Sigmoid colon (tissue), 4 donors: ENCODE measurements at regions not wholly inside any gene's neighbourhood (a gene's known extent, or its start where the extent isn't known, plus 50 kb on each side); places are given as distances from the start of the nearest gene placed in this dataset.

ENCODE experiments used
- CTCF ChIP-seq, 4 experiments: fragments of 450-650 bp in 3 of 4; fragments of 200-600 bp in 1 of 4; IDR thresholded peaks; one replicate each; pipeline ENCODE4 v1.5.1; 2016 to 2019; ENCODE audit warnings: antibody characterized with exemption in 4 of 4, mild to moderate bottlenecking in 3 of 4, moderate library complexity in 2 of 4
- EP300 ChIP-seq, 4 donors: sonication (generic); formaldehyde crosslinking; IDR thresholded peaks; one replicate each; pipeline ENCODE4 v1.6.1; 2017; ENCODE audit warnings: antibody characterized with exemption in 4 of 4
- POLR2A ChIP-seq, 2 donors: fragments of 450-650 bp; IDR thresholded peaks; one replicate each; pipeline ENCODE4 v1.6.1; 2016; ENCODE audit warnings: antibody characterized with exemption in 2 of 2, mild to moderate bottlenecking in 2 of 2, moderate library complexity in 2 of 2
- POLR2AphosphoS5 ChIP-seq, 4 donors: sonication (generic); formaldehyde crosslinking; IDR thresholded peaks; one replicate each; pipeline ENCODE4 v1.6.1; 2017; ENCODE audit warnings: antibody characterized with exemption in 4 of 4

GRCh38 chr15:81625896-81626295 lies 251.9 kb upstream of the TMC3 start:
- TF ChIP-seq CTCF (IDR thresholded peaks at IDR 0.05) (no peak), POLR2AphosphoS5 (IDR thresholded peaks at IDR 0.05) (no peak), POLR2A (IDR thresholded peaks at IDR 0.05) (no peak), EP300 (IDR thresholded peaks at IDR 0.05) (no peak)
